ENCODE measurements at regions not wholly inside any gene's neighbourhood (a gene's known extent, or its start where the extent isn't known, plus 50 kb on each side); places are given as distances from the start of the nearest gene placed in this dataset.

DNA sequence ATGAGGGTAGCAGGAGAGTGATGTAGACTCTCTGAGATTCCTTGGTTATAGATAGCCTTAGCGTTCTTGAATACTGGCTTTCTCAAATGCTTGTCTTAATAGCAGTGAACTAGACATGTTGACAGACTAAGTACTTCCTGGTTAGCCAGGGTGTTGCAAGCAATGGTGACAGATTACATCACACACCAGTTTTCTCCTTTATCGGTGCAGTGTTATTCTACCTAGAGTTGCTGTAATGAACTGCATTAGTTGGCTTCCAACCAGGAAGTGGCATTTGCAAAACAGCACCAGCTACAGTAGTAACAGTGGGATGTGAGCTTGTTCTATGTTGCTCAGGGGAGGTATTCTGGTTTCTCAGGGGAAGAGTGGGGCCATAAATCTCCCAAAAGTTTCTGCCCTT lies 582.2 kb upstream of the DDX18 start:
- no peak overlapping the region for H3K27ac ChIP-seq (ENCODE audit: insufficient read depth, low read length)

More for the DNA sequence above, 582.2 kb upstream of the DDX18 start:
- no peak overlapping the region for H2BK120ac ChIP-seq (ENCODE audit: low read depth, low read length)
- WGBS, 2 experiments (ENCODE audit: extremely low coverage in 2 of 2, insufficient read length in 1 of 2) = no CpG with 5 or more reads among the region's 2 CpGs
- no peaks in the 10 kb centered on the region for H3K27me3 ChIP-seq (ENCODE audit: control insufficient read depth, insufficient read depth, low read length)
- H2BK5ac ChIP-seq (ENCODE audit: low read depth, low read length, poor library complexity, severe bottlenecking) = no peak overlapping the region
- H3K79me1 ChIP-seq (ENCODE audit: low read depth in 1 of 2, low read length in 2 of 2) = no peaks in the 10 kb centered on the region
- H3K18ac ChIP-seq (ENCODE audit: low read depth, low read length) = no peak overlapping the region
- no peak overlapping the region for H4K5ac ChIP-seq (ENCODE audit: low read depth, low read length)
- no peak overlapping the region for H2AFZ ChIP-seq (replicated peaks; ENCODE audit: low read length, poor library complexity)
- H3K14ac ChIP-seq (replicated peaks; ENCODE audit: low read depth, low read length) = no peak overlapping the region
- no peak overlapping the region for H4K91ac ChIP-seq (ENCODE audit: insufficient read depth, low read depth, low read length)
- no peak overlapping the region for H3K56ac ChIP-seq (ENCODE audit: extremely low read depth, insufficient read depth, low read length)
- H3K4ac ChIP-seq (ENCODE audit: low read depth, low read length) = no peak overlapping the region
- H2BK15ac ChIP-seq (ENCODE audit: low read depth, low read length) = no peak overlapping the region
- in situ Hi-C loops (cut with MboI; ENCODE audit: low sequenced_read_pairs) = no loop called here
- H3K23ac ChIP-seq (ENCODE audit: low read depth, low read length) = no peak overlapping the region
- no peak overlapping the region for H2AK5ac ChIP-seq (ENCODE audit: low read depth, low read length)
- intact Hi-C loops (cut with micrococcal nuclease) = no loop called here
- dilution Hi-C loops (cut with HindIII; ENCODE audit: low sequenced_read_pairs, unreplicated experiment) = no loop called here
- no peak overlapping the region for H3K4me3 ChIP-seq (ENCODE audit: insufficient read depth, low read depth, low read length)
- peaks cover 12% of the 10 kb centered on the region for H3K9me3 ChIP-seq (ENCODE audit: control insufficient read depth, insufficient read depth, low read length)
- H3K4me1 ChIP-seq (ENCODE audit: control insufficient read depth, insufficient read depth, low read length) = no peaks in the 10 kb centered on the region
- H3K9ac ChIP-seq (ENCODE audit: low read depth, low read length) = no peak overlapping the region
- ChIA-PET CTCF (no interaction called here), POLR2A (ENCODE audit: unreplicated experiment) (no interaction called here)
- ATAC-seq (ENCODE audit: low read depth) = no peak
- DNase-seq = no peak
- no peaks in the 10 kb centered on the region for H3K9me1 ChIP-seq (ENCODE audit: insufficient read depth, low read length)
- H4K8ac ChIP-seq (ENCODE audit: low read depth in 2 of 2, low read length in 2 of 2) = no peak overlapping the region
- no peak overlapping the region for H2BK20ac ChIP-seq (ENCODE audit: low read depth, low read length)
- no peak overlapping the region for H3K4me2 ChIP-seq (ENCODE audit: low read depth, low read length)
- no peaks in the 10 kb centered on the region for H4K20me1 ChIP-seq (ENCODE audit: insufficient read depth, low read length)
- no TSS peak for BruUV-seq (replicated peaks)
- H3K36me3 ChIP-seq (ENCODE audit: control insufficient read depth, insufficient read depth, low read length) = no peaks in the 10 kb centered on the region
- H2AK9ac ChIP-seq (replicated peaks; ENCODE audit: low read depth, low read length, poor library complexity) = no peak overlapping the region
- TF ChIP-seq RAD21 (IDR thresholded peaks at IDR 0.05; ENCODE audit: low read length) (no peak), RCOR1 (IDR thresholded peaks at IDR 0.05; ENCODE audit: insufficient replicate concordance, low read length) (no peak), MXI1 (IDR thresholded peaks at IDR 0.05; ENCODE audit: borderline replicate concordance, low read depth, low read length) (no peak), BHLHE40 (IDR thresholded peaks at IDR 0.05; ENCODE audit: low read depth, low read length) (no peak), MAFK (IDR thresholded peaks at IDR 0.05; ENCODE audit: low read depth, low read length) (no peak), NFE2L2 (IDR thresholded peaks at IDR 0.05; ENCODE audit: low read depth, low read length) (no peak), SMC3 (IDR thresholded peaks at IDR 0.05; ENCODE audit: low read depth, low read length) (no peak), POLR2A (IDR thresholded peaks at IDR 0.05; ENCODE audit: low read depth, low read length) (no peak), MAZ (IDR thresholded peaks at IDR 0.05; ENCODE audit: borderline replicate concordance, low read depth, low read length) (no peak), CHD1 (IDR thresholded peaks at IDR 0.05; ENCODE audit: low read depth, low read length) (no peak), CEBPB (IDR thresholded peaks at IDR 0.05; ENCODE audit: low read depth, low read length) (no peak), FOS (IDR thresholded peaks at IDR 0.05; ENCODE audit: low read depth, low read length) (no peak), RFX5 (IDR thresholded peaks at IDR 0.05; ENCODE audit: low read depth, low read length) (no peak)
- TF ChIP-seq, protein P1, sequence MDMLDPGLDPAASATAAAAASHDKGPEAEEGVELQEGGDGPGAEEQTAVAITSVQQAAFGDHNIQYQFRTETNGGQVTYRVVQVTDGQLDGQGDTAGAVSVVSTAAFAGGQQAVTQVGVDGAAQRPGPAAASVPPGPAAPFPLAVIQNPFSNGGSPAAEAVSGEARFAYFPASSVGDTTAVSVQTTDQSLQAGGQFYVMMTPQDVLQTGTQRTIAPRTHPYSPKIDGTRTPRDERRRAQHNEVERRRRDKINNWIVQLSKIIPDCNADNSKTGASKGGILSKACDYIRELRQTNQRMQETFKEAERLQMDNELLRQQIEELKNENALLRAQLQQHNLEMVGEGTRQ (IDR thresholded peaks at IDR 0.05; ENCODE audit: low read depth, low read length) = no peak
- TF ChIP-seq, protein P2, sequence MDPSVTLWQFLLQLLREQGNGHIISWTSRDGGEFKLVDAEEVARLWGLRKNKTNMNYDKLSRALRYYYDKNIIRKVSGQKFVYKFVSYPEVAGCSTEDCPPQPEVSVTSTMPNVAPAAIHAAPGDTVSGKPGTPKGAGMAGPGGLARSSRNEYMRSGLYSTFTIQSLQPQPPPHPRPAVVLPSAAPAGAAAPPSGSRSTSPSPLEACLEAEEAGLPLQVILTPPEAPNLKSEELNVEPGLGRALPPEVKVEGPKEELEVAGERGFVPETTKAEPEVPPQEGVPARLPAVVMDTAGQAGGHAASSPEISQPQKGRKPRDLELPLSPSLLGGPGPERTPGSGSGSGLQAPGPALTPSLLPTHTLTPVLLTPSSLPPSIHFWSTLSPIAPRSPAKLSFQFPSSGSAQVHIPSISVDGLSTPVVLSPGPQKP (IDR thresholded peaks at IDR 0.05; ENCODE audit: borderline replicate concordance, low read depth, low read length) = no peak
- TF ChIP-seq, protein P3, sequence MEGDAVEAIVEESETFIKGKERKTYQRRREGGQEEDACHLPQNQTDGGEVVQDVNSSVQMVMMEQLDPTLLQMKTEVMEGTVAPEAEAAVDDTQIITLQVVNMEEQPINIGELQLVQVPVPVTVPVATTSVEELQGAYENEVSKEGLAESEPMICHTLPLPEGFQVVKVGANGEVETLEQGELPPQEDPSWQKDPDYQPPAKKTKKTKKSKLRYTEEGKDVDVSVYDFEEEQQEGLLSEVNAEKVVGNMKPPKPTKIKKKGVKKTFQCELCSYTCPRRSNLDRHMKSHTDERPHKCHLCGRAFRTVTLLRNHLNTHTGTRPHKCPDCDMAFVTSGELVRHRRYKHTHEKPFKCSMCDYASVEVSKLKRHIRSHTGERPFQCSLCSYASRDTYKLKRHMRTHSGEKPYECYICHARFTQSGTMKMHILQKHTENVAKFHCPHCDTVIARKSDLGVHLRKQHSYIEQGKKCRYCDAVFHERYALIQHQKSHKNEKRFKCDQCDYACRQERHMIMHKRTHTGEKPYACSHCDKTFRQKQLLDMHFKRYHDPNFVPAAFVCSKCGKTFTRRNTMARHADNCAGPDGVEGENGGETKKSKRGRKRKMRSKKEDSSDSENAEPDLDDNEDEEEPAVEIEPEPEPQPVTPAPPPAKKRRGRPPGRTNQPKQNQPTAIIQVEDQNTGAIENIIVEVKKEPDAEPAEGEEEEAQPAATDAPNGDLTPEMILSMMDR (conservative IDR thresholded peaks at IDR 0.05; ENCODE audit: low read depth, low read length) = no peak
